Ishikawa (cell line): ENCODE measurements at regions not wholly inside any gene's neighbourhood (a gene's known extent, or its start where the extent isn't known, plus 50 kb on each side); places are given as distances from the start of the nearest gene placed in this dataset.

Source experiments
- CEBPB ChIP-seq: IDR thresholded peaks from 2 replicates; pipeline ENCODE4 v1.6.1; 2012
- CREB1 ChIP-seq: IDR thresholded peaks from 2 replicates; pipeline ENCODE4 v1.6.1; 2012; ENCODE audit warnings: low read depth
- EGR1 ChIP-seq: IDR thresholded peaks from 2 replicates; pipeline ENCODE4 v1.6.1; 2012
- EP300 ChIP-seq: IDR thresholded peaks from 2 replicates; pipeline ENCODE4 v1.6.1; 2012; ENCODE audit warnings: borderline replicate concordance
- FOXM1 ChIP-seq: IDR thresholded peaks from 2 replicates; pipeline ENCODE4 v1.6.1; 2012; ENCODE audit warnings: low read depth, borderline replicate concordance
- MAX ChIP-seq: IDR thresholded peaks from 2 replicates; pipeline ENCODE4 v1.6.1; 2012
- NFIC ChIP-seq: IDR thresholded peaks from 2 replicates; pipeline ENCODE4 v1.6.1; 2012
- RAD21 ChIP-seq: IDR thresholded peaks from 2 replicates; pipeline ENCODE4 v1.6.1; 2012; ENCODE audit warnings: low read depth
- REST ChIP-seq: IDR thresholded peaks from 2 replicates; pipeline ENCODE4 v1.6.1; 2012; ENCODE audit warnings: low read depth, mild to moderate bottlenecking
- TAF1 ChIP-seq: IDR thresholded peaks from 2 replicates; pipeline ENCODE4 v1.6.1; 2012; ENCODE audit warnings: low read depth, mild to moderate bottlenecking
- TCF12 ChIP-seq: IDR thresholded peaks from 2 replicates; pipeline ENCODE4 v1.6.1; 2012; ENCODE audit warnings: low read depth
- TEAD4 ChIP-seq: IDR thresholded peaks from 2 replicates; pipeline ENCODE4 v1.6.1; 2012
- USF1 ChIP-seq: IDR thresholded peaks from 2 replicates; pipeline ENCODE4 v1.6.1; 2012
- YY1 ChIP-seq: IDR thresholded peaks from 2 replicates; pipeline ENCODE4 v1.6.1; 2012; ENCODE audit warnings: low read depth
- ZBTB7A ChIP-seq: IDR thresholded peaks from 2 replicates; pipeline ENCODE4 v1.6.1; 2012; ENCODE audit warnings: low read depth

GRCh38 chr2:18105929-18106328 is 227.5 kb downstream of the KCNS3 start:
- TF ChIP-seq TAF1 (no peak), REST (no peak), TCF12 (no peak), CREB1 (no peak), CEBPB (no peak), NFIC (no peak), YY1 (no peak), USF1 (no peak), RAD21 (no peak), TEAD4 (no peak), EP300 (no peak), FOXM1 (no peak), EGR1 (no peak)

GRCh38 chr2:18104595-18105224 is 226.2 kb downstream of the KCNS3 start:
- no peak for TF ChIP-seq TEAD4
- TF ChIP-seq ZBTB7A: no peak
- no peak for TF ChIP-seq FOXM1
- TF ChIP-seq YY1: no peak
- TF ChIP-seq TAF1: no peak
- TF ChIP-seq MAX: no peak
- TF ChIP-seq RAD21: no peak
- TF ChIP-seq REST: no peak
- no peak for TF ChIP-seq TCF12
- TF ChIP-seq EGR1: no peak
- no peak for TF ChIP-seq NFIC
- no peak for TF ChIP-seq USF1
- TF ChIP-seq EP300: no peak
- no peak for TF ChIP-seq CREB1
- TF ChIP-seq CEBPB: no peak

GRCh38 chr2:18096836-18097405 is 218.5 kb downstream of the KCNS3 start:
- TF ChIP-seq TCF12 (no peak), ZBTB7A (no peak), RAD21 (no peak), TAF1 (no peak), EP300 (no peak), CREB1 (no peak), MAX (no peak), TEAD4 (no peak), REST (no peak), EGR1 (no peak), USF1 (no peak), CEBPB (no peak), NFIC (no peak), YY1 (no peak), FOXM1 (no peak)

- TF ChIP-seq RAD21 (no peak), CREB1 (no peak), TCF12 (no peak), CEBPB (no peak), EGR1 (no peak), USF1 (no peak), NFIC (no peak), EP300 (no peak), YY1 (no peak), TEAD4 (no peak), ZBTB7A (no peak), TAF1 (no peak), REST (no peak), MAX (no peak), FOXM1 (no peak)
These were observed 215.8 kb downstream of the KCNS3 start for GRCh38 chr2:18094277-18094676.
